HG02610 (cell line): ENCODE measurements at regions not wholly inside any gene's neighbourhood (a gene's known extent, or its start where the extent isn't known, plus 50 kb on each side); places are given as distances from the start of the nearest gene placed in this dataset.
"Not testable (repeated sequence)": the region's sequence is repeated elsewhere in the genome, so short reads cannot be mapped to it uniquely, and the experiment has no call there.

Source experiments
- ATAC-seq: cut with Tn5 transposase; IDR thresholded peaks from one replicate; pipeline ENCODE4 v1.9.1; 2021; ENCODE audit warnings: mild to moderate bottlenecking, moderate library complexity; ENCODE audit not compliant: unreplicated experiment

DNA sequence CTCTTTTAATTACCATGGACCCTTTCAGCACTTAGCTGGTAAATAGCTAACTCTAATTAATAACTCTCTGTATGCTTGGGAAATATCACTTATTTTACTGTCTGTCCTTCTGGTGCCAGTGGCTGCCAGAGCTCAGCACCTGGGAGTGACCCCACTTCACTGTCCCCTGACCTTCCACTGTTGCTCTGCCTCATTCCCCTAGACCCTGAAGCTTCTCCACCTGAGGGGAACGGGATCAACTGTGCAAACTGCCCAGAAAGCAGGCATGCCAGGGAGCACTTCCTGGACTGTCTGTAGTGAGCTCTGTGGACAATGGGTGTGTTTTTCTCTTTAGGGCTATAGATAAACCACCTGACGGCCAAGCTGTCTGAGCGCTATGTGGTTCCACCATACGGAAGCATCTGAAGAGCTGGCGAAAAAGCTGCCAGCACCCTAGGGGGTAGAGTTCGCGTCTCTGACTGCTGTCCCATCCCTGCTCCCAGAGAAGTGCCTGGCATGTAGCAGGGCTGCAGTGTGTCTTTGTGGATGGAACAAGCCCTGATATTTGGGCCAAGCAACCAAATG lies 106.3 kb upstream of the FOXA2 start:
- ATAC-seq, result no peak

DNA sequence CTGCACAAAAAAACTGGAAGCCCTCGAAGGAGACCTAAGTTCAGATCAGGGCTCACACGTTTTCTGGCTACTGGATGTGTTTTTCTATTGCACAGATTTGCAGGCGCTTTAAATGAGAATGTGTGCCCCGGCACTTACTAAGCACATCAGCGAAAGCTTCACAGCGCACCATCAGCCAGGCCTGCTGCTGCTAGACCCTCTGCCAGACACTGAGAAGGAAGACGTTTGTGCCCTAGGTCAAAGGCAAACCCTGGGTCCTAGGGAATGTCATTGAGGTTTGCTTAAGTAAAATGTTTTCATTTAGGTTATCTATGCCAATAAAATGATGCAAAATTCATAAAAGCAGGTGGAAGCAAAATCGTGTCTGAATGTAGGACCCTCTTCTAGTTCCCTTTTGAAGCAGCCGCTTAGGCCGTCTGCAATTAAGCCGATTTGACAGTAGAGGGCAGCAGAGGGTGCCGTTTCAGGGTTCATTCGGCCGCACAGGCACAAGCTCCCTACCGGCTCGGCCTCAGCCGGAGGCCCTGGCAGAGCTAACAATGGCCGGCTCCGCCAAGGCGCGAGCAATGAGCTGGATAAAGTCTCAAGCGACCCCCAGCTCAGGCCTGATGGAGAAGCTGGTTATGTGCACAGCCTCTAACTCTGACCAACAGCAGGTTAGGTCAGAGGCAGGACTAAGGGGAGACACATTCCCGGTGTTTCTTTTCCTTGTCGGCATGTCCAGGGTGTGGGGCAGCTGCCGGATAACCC lies 107.2 kb upstream of the FOXA2 start:
- ATAC-seq, result peak; percentile 73

DNA sequence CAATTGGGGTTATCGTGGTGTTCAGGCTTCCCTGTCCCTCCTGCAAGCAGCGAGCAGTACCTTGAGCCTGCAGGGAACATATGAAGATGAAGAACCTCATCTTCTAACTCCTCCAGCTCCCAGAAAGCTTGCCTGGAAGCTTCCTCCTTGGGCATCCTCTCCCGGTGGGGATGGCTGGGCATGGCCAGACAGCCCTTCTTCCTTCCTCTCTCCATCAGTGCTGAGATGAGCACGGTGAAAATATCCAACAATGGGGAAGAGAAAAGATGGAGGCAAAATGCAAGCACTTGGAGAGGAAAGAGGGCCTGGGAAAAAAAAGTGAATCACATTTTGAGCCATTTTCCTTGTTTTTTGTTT lies 107.7 kb upstream of the FOXA2 start:
- ATAC-seq, result no peak

DNA sequence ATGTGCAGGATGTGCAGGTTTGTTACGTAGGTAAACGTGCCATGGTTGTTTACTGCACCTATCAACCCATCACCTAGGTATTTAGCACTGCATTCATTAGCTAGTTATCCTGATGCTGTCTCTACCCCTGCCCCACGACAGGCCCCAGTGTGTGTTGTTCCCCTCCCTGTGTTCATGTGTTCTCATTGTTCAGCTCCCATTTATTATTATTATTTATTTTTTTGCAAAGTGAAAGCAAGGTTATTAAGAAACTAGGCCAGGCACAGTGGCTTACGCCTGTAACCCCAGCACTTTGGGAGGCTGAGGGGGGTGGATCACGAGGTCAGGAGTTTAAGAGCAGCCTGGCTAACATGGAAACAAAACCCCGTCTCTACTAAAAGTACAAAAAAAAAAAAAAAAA lies 108.2 kb upstream of the FOXA2 start:
- not testable (repeated sequence) for ATAC-seq

DNA sequence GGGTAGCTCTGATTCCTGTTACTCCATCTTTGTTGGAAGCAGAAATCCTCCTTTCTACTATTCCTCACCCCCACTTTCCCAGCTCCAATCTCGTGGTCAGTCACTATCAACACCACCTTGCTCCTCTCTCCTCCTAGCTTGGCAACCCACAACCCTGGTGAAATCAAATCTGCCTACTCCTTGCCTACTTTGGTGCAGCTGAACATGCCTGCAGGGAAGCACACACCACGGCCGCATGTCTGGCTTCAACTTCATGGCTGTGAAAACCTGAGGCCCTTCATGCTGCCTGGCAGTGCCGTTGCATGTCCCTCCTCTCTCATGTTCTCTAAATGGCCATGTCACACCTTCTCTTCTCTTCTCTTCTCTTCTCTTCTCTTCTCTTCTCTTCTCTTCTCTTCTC lies 112.4 kb upstream of the FOXA2 start:
- no peak for ATAC-seq

DNA sequence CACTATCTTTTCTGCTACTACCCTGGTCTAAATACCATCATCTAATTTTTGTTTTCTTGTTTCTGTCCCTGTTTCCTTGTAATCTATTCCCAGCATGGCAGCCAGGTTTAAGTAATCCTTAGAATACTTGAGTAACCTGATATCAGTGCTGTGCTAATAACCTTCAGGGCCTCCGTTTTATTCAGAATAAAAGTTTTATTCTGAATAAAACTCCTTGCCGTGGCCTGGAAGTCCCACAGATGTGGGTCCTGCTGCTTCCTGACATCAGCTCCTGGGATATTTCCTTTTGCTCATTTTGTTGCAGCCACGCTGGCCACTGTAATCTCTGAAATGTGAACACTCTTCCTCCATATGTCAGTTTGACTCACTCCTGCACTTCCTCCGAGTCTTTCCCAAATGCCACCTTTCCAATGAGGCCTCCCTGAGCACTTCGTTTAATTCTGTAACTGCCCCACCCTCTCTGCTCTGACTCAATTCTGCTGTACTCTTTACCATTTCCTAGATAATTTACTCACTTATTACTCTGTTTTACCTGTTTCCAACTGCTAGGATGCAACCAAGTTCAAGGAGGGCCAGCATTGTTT lies 114.0 kb upstream of the FOXA2 start:
- no peak for ATAC-seq

DNA sequence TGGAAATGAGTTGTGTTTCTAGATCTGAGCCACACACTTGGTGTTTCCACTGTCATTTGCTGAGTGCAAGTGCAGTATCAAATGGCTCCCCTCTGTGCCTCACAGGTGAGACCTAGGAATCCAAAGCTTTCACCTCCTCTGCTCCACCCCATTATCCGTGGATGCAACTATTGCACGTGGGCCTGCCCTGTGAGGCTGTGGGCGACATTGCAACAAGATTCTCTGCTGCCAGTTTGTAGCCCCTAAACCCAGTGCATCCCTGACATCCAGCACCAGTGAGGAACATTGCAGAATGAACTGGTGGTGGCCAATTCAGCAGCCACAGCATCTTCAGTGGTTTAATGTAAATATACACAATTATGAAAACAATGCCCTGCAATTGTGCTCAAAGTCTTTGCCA lies 115.0 kb upstream of the FOXA2 start:
- no peak for ATAC-seq

DNA sequence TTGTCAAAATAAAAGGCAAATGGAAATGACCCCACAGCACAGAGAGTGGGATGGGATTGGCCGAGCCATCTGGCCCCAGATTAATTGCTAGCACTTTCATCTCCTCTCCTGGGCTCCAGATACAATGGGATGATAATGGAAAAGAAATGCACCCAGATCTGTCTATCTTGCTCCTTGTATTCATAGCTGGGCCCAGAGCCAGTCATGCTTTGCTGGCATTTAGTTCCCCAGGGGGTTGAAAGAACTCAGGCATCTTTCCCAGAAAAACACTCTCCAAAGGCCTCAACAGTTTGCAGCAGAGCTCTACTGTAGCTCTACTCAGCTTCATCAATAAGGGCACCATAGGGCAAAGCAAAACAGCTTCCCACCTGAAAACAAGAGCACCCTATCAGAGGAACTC lies 116.0 kb upstream of the FOXA2 start:
- no peak for ATAC-seq

DNA sequence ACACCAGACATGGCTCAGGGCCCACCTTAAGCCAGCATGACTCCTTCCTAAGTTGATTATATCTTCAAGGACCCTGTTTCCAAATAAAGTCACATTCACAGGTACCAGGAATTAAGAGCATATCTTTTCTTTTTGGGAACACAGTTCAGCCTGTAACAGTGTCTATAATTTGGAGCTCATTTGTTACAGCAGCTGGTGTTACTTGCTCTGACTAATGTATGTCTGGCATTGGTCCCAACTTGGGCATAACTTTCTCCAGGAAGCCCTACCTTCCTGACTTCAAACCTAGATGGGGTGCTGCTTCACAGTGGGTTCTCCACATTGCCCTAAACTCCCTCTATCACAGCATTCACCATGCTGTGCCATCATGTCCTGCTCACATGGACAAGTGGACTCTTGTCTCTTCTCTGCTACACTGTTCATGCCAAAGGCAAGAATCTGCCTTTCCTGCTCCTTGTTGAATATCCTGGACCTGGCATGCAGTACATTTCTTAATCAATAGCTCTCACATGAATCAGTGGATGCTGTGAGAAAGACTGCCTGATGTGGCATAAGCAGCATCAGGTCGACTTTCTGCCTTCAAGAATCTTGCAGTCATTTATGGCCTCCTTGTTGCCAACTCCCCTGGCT lies 117.4 kb upstream of the FOXA2 start:
- no peak for ATAC-seq

DNA sequence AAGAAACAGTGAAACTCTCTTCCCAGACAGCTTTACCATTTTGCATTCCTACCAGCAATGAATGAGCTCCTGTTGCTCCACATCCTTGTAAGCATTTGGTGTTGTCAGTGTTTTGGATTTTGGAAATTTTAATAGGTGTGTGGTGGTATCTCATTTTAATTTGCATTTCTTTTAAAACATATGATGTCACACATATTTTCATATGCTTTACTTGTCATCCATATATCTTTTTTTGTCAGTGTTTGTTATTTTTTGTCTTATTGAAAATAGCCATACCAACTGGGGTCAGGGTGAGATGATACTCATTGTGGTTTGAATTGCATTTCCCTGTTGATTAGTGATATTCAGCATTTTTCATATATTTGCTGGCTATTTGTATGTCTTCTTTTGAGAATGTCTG lies 119.5 kb upstream of the FOXA2 start:
- ATAC-seq, result no peak

DNA sequence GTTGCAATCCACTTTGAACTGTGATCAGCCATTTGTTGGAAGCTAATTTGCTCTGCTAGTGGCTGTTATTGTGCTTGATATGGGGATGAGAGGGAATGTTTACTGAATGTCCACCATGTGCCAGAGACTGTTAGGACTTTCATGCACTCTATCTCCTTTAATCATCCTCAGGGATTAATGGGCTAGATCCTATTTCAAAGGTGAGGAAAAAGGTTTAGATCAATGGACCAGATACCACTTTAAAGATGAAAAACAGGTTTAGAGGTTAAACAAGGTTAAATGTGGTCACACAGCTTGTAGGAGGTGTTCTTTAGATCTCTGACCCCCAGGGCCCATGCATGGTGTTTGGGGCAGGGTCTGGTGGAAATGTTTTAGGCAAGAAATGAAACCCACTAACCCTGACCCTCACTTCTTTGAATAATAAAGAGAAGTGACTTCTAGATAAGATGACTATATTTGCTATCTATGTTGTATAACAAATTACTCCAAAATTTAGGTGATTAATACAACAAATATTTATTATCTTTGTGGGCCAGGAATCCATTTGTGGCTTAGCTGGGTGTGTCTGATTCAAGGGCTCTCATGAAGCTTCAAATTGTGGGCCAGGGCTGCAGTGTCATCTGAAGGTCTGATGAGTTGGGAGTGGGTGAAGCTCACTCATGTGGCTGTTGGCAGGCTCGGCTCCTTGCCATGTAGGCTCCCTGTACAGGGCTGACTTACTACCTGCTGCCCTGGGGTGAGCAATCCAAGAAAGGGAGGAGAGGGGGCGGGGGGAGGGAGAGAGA lies 127.8 kb upstream of the FOXA2 start:
- ATAC-seq, result no peak

DNA sequence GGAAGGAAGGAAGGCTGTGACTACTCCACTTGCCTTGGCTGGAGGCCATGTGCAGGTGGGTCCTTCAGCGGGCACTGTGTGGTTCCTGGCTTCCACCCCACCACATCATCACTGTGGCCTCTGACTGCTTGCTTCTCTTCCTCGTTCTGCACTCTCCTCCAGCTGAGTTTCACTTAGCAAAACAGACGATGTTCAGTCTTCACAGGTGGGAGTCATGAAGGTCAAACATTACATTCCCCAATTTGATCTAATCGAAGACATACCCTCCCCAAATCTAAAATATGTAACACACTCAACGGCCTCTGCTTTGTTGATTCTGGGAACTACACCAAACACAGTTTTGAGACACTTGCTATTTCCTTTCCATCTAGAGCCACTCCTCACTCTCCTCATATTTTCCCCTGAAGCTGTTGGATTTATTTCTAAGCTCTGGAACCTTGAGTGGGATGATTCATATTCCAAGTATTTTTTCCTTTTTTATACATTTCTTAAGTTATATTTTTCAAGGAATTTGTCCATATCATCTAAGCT lies 132.5 kb upstream of the FOXA2 start:
- no peak for ATAC-seq

DNA sequence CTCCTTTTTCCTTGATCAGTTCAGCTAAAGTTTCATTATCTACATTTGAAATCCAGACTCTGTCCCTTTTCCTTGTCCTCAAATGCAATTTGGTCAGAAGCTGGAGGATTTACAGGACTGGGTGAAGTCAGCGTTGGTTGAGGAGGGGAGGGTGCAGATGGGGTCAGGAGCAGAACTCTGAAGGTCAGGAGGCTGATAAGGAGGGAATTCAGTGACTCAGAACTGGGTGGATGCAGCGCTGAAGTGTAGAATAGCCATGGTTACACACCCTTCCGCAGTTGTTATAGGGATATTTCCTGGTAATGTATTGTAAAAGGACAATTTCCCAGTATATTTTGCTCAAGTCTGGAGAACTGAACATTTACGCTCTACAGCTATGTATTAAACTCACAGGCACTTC lies 133.1 kb upstream of the FOXA2 start:
- no peak for ATAC-seq

DNA sequence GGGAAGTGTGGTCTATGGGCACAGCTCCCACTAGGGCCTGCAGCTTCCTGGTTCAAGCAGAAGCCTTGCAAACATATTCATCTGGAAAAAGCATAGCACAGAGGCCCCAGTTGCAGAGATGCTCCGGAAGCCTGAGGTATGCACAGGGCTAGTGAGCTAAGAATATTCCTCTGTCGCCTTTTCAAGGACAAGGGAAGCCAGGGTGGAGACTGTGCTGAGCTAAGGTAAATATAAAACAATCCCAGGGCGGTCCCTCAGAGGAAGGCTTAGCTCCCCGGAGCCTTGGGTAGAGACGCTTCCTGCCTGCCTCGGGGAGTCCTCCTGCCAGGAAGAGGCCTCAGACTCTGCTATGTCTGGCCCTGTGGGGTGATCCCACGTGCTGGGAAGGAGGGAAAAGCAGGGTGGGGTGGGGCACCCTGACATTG lies 134.8 kb upstream of the FOXA2 start:
- no peak for ATAC-seq

DNA sequence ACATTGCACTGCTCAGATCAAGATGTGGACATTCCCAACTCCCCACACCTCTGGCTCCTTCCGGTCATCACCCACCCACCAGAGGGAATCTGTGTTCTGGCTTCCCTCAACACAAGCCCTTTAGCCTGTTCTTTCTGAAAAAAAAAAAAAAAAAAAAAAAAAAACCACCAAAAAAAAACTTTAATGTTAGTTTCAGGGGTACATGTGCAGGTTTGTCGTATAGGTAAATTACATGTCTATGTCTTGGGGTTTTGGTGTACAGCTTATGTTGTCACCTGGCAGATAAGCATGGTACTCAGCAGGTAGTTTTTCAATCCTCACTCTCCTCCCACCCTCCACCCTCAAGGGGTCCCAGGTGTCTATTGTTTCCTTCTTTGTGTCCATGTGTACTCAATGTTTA lies 135.8 kb upstream of the FOXA2 start:
- ATAC-seq, result no peak

DNA sequence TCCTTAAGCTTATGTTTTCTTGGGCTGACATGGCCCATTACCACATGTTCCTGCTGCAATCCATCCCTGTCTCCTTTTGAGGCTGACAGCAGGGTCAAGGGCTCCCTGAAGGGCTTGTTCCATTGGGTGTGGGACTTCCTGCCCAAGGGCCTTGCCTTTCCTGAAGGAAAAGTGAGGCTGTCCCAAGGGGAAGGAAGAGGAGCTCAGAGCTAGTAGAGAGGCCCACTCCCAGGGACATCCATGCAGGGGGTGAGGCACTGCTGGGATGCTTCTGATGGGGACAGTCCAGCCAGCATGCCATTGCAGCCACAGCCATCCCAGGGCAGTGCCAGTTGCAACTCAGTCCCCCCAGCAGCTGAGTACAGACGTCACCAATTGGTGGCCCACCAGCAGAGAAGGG lies 138.4 kb upstream of the FOXA2 start:
- no peak for ATAC-seq

DNA sequence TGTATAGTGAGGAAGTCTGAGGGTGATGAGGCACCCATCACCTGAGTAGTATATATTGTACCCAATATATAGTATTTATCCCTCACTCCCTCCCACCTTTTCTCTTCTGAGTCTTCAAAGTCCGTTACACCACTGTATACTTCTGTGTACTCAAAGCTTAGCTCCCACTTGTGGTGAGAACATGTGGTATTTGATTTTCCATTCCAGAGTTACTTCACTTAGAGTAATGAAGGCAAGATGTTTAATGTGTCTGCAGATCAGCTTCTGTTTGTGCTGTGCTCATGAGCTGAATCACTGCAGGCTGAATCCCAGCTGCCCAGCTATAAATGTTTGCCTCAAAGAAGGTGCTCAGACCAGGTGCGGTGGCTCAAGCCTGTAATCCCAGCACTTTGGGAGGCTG lies 139.3 kb upstream of the FOXA2 start:
- ATAC-seq, result no peak

DNA sequence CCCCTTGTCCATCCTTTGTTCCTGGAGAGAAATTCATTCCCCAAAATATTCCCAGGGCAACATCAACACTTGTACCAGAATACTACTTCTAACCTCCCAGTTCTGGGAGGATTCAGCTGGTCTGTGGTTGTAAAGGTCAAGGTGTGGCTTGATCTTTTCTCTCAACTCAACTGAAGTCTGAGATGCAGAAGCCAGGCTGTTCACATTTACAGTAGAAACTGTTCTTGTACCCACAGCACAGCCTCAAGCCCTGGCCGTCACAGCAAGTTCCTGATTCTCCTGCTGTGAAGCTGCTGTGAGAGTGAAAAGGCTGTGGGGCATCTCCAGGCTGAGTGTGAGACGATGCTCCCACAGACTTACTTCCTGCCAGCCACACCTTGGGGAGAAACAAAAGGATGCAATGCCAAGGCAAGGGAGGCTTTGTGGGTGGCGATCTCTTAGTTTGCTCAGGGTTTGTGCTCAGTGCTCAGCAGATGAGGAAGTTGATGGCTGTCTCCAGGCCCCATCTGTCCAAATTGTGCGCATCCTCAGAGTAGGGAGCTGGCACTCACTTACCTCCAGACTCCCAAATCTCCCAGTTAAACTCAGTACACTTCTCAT lies 143.9 kb upstream of the FOXA2 start:
- ATAC-seq, result no peak

DNA sequence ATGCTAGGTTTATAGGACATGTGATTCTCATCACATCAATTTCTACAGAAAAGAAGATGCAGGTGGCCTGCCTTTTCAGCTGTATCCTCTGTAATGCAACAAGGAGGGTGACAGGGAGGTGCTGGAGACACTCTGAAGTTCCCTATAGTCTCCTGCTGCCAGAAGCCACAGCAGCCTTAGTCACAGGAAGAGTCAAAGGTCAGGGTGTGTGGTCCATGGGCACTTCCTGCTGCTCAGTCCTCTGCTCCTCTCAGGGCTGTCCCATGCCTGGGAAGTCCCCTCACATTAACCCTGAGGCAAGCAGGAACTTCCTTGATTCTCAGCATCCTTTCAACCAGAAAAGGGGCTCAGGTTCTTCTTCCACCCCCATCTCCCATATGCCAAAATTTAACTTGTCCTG lies 144.8 kb upstream of the FOXA2 start:
- no peak for ATAC-seq

DNA sequence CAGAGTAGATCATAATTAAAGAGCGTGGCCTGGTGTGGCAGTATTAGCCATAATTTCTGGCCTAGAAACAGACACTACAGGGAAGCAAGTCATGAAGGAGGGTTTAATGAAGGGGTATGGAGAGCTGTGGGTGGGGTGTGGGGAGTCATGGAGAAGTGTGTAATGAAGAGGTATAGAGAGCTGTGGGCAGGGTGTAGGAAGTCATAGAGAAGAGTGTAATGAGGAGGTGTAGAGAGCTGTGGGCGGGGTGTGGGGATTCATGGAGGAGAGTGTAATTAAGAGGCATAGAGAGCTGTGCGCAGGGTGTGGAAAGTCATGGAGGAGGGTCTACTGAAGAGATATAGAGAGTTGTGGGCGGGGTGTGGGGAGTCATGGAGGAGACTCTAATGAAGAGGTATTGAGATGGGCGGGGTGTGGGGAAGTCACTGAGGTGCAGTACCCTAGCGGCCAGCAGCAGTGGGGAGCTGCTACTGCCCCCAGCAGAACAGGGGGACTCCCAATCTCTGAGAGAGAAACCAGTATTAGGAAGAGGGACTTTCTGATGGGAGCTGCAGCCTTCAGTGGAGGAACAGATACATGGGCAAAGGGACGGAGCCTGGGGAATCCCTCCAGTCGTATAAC lies 145.4 kb upstream of the FOXA2 start:
- ATAC-seq, result peak; percentile 54
